WTC11 (cell line): ENCODE measurements at regions not wholly inside any gene's neighbourhood (a gene's known extent, or its start where the extent isn't known, plus 50 kb on each side); places are given as distances from the start of the nearest gene placed in this dataset.

Source experiments
- ATAC-seq: fragments of 200-7000 bp; cut with Tn5 transposase; 2 replicates; pipeline ENCODE4 v1.10.0; 2021; ENCODE audit warnings: mild to moderate bottlenecking, moderate library complexity
- CTCF ChIA-PET: fragments of 300-600 bp; sonication (Branson Sonifier 250); formaldehyde crosslinking; loops from one replicate; lab custom pipeline; 2021; ENCODE audit warnings: antibody characterized with exemption; lab: Charles Lee
- POLR2A ChIA-PET: fragments of 350-600 bp; sonication (Branson Sonifier 250); formaldehyde crosslinking; loops from one replicate; lab custom pipeline; 2021; ENCODE audit warnings: antibody characterized with exemption; lab: Charles Lee
- DNase-seq: peaks from one replicate; pipeline ENCODE4 v3.0.0; 2021; ENCODE audit warnings: low spot score
- H3K27ac Mint-ChIP-seq: 2 replicates; pipeline ENCODE4 v1.8.0; 2021; ENCODE audit warnings: mixed read lengths
- H3K27me3 Mint-ChIP-seq: 2 replicates; pipeline ENCODE4 v1.8.0; 2021; ENCODE audit warnings: low read depth, mild to moderate bottlenecking, moderate library complexity, mixed read lengths
- H3K36me3 Mint-ChIP-seq: 2 replicates; pipeline ENCODE4 v1.8.0; 2021; ENCODE audit warnings: mixed read lengths
- H3K4me1 Mint-ChIP-seq: 2 replicates; pipeline ENCODE4 v1.8.0; 2022; ENCODE audit warnings: mixed read lengths
- H3K4me3 Mint-ChIP-seq: 2 replicates; pipeline ENCODE4 v1.8.0; 2021; ENCODE audit warnings: mild to moderate bottlenecking, moderate library complexity, mixed read lengths
- H3K9me3 Mint-ChIP-seq: 2 replicates; pipeline ENCODE4 v1.8.0; 2021; ENCODE audit warnings: mixed read lengths
- ELF4 ChIP-seq: sonication (generic); formaldehyde crosslinking; IDR thresholded peaks from 2 replicates; pipeline ENCODE4 v1.8.1; 2022; ENCODE audit warnings: low read depth, mild to moderate bottlenecking, moderate library complexity, missing genetic modification reagents
- EMX1 ChIP-seq: fragments of 250-450 bp; sonication (Bioruptor Pico); IDR thresholded peaks from 2 replicates; pipeline ENCODE4 v1.8.0; 2021; ENCODE audit warnings: mild to moderate bottlenecking
- ETV6 ChIP-seq: sonication (generic); formaldehyde crosslinking; IDR thresholded peaks from 2 replicates; pipeline ENCODE4 v1.8.1; 2022; ENCODE audit warnings: mild to moderate bottlenecking, missing genetic modification reagents
- FOXJ3 ChIP-seq: sonication (generic); formaldehyde crosslinking; IDR thresholded peaks from 2 replicates; pipeline ENCODE4 v1.9.0; 2021; ENCODE audit warnings: missing genetic modification reagents, mild to moderate bottlenecking, borderline replicate concordance
- GRHL2 ChIP-seq: fragments of 250-450 bp; sonication (Bioruptor Pico); IDR thresholded peaks from 2 replicates; pipeline ENCODE4 v1.8.0; 2022; ENCODE audit warnings: mild to moderate bottlenecking, moderate library complexity; ENCODE audit not compliant: insufficient replicate concordance, severe bottlenecking
- KAT7 ChIP-seq: sonication (generic); formaldehyde crosslinking; IDR thresholded peaks from 2 replicates; pipeline ENCODE4 v1.8.1; 2023; ENCODE audit warnings: missing genetic modification reagents, mild to moderate bottlenecking, borderline replicate concordance
- MXD4 ChIP-seq: fragments of 250-450 bp; sonication (Bioruptor Pico); IDR thresholded peaks from 2 replicates; pipeline ENCODE4 v1.8.0; 2021; ENCODE audit warnings: mild to moderate bottlenecking, moderate library complexity, borderline replicate concordance
- NR1H2 ChIP-seq: sonication (generic); formaldehyde crosslinking; IDR thresholded peaks from 2 replicates; pipeline ENCODE4 v1.9.0; 2021; ENCODE audit warnings: mild to moderate bottlenecking, moderate library complexity, missing genetic modification reagents
- NR2C2 ChIP-seq: sonication (generic); formaldehyde crosslinking; IDR thresholded peaks from 2 replicates; pipeline ENCODE4 v1.8.0; 2022; ENCODE audit warnings: mild to moderate bottlenecking, missing genetic modification reagents
- OVOL2 ChIP-seq: fragments of 250-450 bp; sonication (Bioruptor Pico); IDR thresholded peaks from 2 replicates; pipeline ENCODE4 v1.9.0; 2021; ENCODE audit warnings: mild to moderate bottlenecking, borderline replicate concordance
- PREB ChIP-seq: sonication (generic); formaldehyde crosslinking; IDR thresholded peaks from 2 replicates; pipeline ENCODE4 v1.8.1; 2022; ENCODE audit warnings: mild to moderate bottlenecking, missing genetic modification reagents, moderate library complexity, borderline replicate concordance
- SMAD3 ChIP-seq: sonication (generic); formaldehyde crosslinking; IDR thresholded peaks from 2 replicates; pipeline ENCODE4 v1.8.0; 2022; ENCODE audit warnings: missing genetic modification reagents, mild to moderate bottlenecking, borderline replicate concordance
- TEAD1 ChIP-seq: sonication (generic); formaldehyde crosslinking; IDR thresholded peaks from 2 replicates; pipeline ENCODE4 v1.8.0; 2022; ENCODE audit warnings: mild to moderate bottlenecking, missing genetic modification reagents
- ZNF121 ChIP-seq: sonication (generic); formaldehyde crosslinking; IDR thresholded peaks from 2 replicates; pipeline ENCODE4 v1.8.0; 2023; ENCODE audit warnings: missing genetic modification reagents
- ZNF263 ChIP-seq: sonication (generic); formaldehyde crosslinking; IDR thresholded peaks from 2 replicates; pipeline ENCODE4 v1.8.1; 2022; ENCODE audit warnings: low read depth, mild to moderate bottlenecking, moderate library complexity, missing genetic modification reagents
- ZNF396 ChIP-seq: fragments of 250-450 bp; sonication (Bioruptor Pico); IDR thresholded peaks from 2 replicates; pipeline ENCODE4 v1.8.0; 2021; ENCODE audit warnings: mild to moderate bottlenecking, moderate library complexity, borderline replicate concordance
- ZNF671 ChIP-seq: fragments of 250-450 bp; sonication (Bioruptor Pico); IDR thresholded peaks from 2 replicates; pipeline ENCODE4 v1.8.0; 2021; ENCODE audit warnings: mild to moderate bottlenecking
- TF ChIP-seq, protein P1 (sequence below): fragments of 250-450 bp; sonication (Bioruptor Pico); IDR thresholded peaks from 2 replicates; pipeline ENCODE4 v2.1.2; 2022; ENCODE audit warnings: mild to moderate bottlenecking, moderate library complexity
- TF ChIP-seq, protein P2 (sequence below): sonication (generic); formaldehyde crosslinking; IDR thresholded peaks from 2 replicates; pipeline ENCODE4 v1.8.0; 2023; ENCODE audit warnings: mild to moderate bottlenecking, missing genetic modification reagents
- TF ChIP-seq, protein P3 (sequence below): sonication (generic); formaldehyde crosslinking; IDR thresholded peaks from 2 replicates; pipeline ENCODE4 v1.8.1; 2022; ENCODE audit warnings: missing genetic modification reagents, borderline replicate concordance
- TF ChIP-seq, protein P4 (sequence below): sonication (generic); formaldehyde crosslinking; IDR thresholded peaks from 2 replicates; pipeline ENCODE4 v1.8.0; 2022; ENCODE audit warnings: mild to moderate bottlenecking, missing genetic modification reagents
- TF ChIP-seq, protein P5 (sequence below): sonication (generic); formaldehyde crosslinking; IDR thresholded peaks from 2 replicates; pipeline ENCODE4 v1.8.0; 2022; ENCODE audit warnings: missing genetic modification reagents
- TF ChIP-seq, protein P6 (sequence below): fragments of 250-450 bp; sonication (Bioruptor Pico); IDR thresholded peaks from 2 replicates; pipeline ENCODE4 v1.9.0; 2021; ENCODE audit warnings: moderate library complexity, mild to moderate bottlenecking, inconsistent platforms, borderline replicate concordance

DNA sequence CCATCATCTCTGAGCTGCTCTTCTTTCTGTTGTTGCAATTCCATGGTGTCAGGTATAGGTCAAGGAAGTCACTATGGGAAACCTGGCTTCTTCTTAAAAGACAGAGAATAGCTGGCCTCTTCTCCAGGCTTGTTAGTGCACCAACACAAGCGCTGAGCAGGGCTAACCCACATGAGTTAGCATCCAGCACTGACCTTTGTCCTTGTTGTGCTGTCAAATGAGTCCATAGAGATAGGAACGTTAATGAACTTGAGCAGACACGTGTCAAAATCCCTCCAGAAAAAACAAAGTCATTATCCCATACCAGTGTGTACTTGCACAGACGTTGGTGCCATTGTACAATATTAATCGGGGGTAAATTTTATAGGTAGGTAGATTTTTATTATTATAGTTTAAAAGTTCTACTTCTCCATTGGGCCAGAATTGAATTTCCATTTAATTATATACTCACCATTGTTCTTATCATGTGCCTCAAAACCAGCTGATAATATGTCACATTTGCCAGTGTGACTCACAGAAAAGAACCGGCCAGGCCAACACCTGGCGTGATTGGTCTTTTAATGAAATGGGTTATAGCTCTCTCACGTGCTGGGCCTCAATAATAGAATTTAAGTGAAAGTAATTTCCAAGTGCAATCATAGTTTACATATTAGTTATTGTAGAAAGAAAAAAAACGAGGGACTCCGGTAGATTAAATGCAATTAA, 468.8 kb upstream of the MGMT start:
- no peak for TF ChIP-seq ZNF263
- TF ChIP-seq GRHL2 (CRISPR knock-in tag) = no peak
- TF ChIP-seq ZNF671 (CRISPR knock-in tag) = no peak
- TF ChIP-seq ELF4 (CRISPR knock-in tag) = no peak
- TF ChIP-seq, protein P1, sequence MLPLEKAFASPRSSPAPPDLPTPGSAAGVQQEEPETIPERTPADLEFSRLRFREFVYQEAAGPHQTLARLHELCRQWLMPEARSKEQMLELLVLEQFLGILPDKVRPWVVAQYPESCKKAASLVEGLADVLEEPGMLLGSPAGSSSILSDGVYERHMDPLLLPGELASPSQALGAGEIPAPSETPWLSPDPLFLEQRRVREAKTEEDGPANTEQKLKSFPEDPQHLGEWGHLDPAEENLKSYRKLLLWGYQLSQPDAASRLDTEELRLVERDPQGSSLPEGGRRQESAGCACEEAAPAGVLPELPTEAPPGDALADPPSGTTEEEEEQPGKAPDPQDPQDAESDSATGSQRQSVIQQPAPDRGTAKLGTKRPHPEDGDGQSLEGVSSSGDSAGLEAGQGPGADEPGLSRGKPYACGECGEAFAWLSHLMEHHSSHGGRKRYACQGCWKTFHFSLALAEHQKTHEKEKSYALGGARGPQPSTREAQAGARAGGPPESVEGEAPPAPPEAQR (CRISPR knock-in tag) = no peak
- no peak for TF ChIP-seq NR2C2 (CRISPR knock-in tag)
- TF ChIP-seq, protein P2, sequence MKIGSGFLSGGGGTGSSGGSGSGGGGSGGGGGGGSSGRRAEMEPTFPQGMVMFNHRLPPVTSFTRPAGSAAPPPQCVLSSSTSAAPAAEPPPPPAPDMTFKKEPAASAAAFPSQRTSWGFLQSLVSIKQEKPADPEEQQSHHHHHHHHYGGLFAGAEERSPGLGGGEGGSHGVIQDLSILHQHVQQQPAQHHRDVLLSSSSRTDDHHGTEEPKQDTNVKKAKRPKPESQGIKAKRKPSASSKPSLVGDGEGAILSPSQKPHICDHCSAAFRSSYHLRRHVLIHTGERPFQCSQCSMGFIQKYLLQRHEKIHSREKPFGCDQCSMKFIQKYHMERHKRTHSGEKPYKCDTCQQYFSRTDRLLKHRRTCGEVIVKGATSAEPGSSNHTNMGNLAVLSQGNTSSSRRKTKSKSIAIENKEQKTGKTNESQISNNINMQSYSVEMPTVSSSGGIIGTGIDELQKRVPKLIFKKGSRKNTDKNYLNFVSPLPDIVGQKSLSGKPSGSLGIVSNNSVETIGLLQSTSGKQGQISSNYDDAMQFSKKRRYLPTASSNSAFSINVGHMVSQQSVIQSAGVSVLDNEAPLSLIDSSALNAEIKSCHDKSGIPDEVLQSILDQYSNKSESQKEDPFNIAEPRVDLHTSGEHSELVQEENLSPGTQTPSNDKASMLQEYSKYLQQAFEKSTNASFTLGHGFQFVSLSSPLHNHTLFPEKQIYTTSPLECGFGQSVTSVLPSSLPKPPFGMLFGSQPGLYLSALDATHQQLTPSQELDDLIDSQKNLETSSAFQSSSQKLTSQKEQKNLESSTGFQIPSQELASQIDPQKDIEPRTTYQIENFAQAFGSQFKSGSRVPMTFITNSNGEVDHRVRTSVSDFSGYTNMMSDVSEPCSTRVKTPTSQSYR (CRISPR knock-in tag) = no peak
- no peak for TF ChIP-seq MXD4 (CRISPR knock-in tag)
- no peak for TF ChIP-seq OVOL2 (CRISPR knock-in tag)
- TF ChIP-seq PREB = no peak
- TF ChIP-seq SMAD3 (CRISPR knock-in tag) = no peak
- TF ChIP-seq, protein P3, sequence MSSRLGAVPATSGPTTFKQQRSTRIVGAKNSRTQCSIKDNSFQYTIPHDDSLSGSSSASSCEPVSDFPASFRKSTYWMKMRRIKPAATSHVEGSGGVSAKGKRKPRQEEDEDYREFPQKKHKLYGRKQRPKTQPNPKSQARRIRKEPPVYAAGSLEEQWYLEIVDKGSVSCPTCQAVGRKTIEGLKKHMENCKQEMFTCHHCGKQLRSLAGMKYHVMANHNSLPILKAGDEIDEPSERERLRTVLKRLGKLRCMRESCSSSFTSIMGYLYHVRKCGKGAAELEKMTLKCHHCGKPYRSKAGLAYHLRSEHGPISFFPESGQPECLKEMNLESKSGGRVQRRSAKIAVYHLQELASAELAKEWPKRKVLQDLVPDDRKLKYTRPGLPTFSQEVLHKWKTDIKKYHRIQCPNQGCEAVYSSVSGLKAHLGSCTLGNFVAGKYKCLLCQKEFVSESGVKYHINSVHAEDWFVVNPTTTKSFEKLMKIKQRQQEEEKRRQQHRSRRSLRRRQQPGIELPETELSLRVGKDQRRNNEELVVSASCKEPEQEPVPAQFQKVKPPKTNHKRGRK = no peak
- no peak for TF ChIP-seq ETV6 (CRISPR knock-in tag)
- TF ChIP-seq ZNF121 (CRISPR knock-in tag) = no peak
- no peak for TF ChIP-seq EMX1 (CRISPR knock-in tag)
- no peak for TF ChIP-seq TEAD1 (CRISPR knock-in tag)
- TF ChIP-seq KAT7 = no peak
- no peak for TF ChIP-seq ZNF396 (CRISPR knock-in tag)
- TF ChIP-seq, all 79 proteins: peak for 0
- POLR2A ChIA-PET = no interaction called here
- DNase-seq (no peak), ATAC-seq (no peak)
- no peaks in the 10 kb centered on the region for H3K36me3 Mint-ChIP-seq
- no peaks in the 10 kb centered on the region for H3K9me3 Mint-ChIP-seq
- H3K27ac Mint-ChIP-seq = no peak overlapping the region
- no peaks in the 10 kb centered on the region for H3K27me3 Mint-ChIP-seq
- no peak overlapping the region for H3K4me3 Mint-ChIP-seq
- CTCF ChIA-PET = no interaction called here
- peaks cover 14% of the 10 kb centered on the region for H3K4me1 Mint-ChIP-seq

GRCh38 chr10:129004398-129004797, 462.6 kb upstream of the MGMT start:
- Mint-ChIP-seq H3K27me3 (peaks cover 5% of the 10 kb centered on the region; the same call in 1 of the 2 replicates), H3K27ac (no peak overlapping the region), H3K4me3 (no peak overlapping the region), H3K9me3 (peaks cover 8% of the 10 kb centered on the region), H3K36me3 (peaks cover 1% of the 10 kb centered on the region; the same call in 1 of the 2 replicates), H3K4me1 (peaks cover 11% of the 10 kb centered on the region)
- CTCF ChIA-PET = no interaction called here
- POLR2A ChIA-PET = no interaction called here
- DNase-seq (no peak), ATAC-seq (no peak)
- no peak for TF ChIP-seq ZNF671 (CRISPR knock-in tag)
- TF ChIP-seq, protein P4, sequence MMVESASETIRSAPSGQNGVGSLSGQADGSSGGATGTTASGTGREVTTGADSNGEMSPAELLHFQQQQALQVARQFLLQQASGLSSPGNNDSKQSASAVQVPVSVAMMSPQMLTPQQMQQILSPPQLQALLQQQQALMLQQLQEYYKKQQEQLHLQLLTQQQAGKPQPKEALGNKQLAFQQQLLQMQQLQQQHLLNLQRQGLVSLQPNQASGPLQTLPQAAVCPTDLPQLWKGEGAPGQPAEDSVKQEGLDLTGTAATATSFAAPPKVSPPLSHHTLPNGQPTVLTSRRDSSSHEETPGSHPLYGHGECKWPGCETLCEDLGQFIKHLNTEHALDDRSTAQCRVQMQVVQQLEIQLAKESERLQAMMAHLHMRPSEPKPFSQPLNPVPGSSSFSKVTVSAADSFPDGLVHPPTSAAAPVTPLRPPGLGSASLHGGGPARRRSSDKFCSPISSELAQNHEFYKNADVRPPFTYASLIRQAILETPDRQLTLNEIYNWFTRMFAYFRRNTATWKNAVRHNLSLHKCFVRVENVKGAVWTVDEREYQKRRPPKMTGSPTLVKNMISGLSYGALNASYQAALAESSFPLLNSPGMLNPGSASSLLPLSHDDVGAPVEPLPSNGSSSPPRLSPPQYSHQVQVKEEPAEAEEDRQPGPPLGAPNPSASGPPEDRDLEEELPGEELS = no peak
- no peak for TF ChIP-seq NR1H2 (CRISPR knock-in tag)
- TF ChIP-seq, protein P5, sequence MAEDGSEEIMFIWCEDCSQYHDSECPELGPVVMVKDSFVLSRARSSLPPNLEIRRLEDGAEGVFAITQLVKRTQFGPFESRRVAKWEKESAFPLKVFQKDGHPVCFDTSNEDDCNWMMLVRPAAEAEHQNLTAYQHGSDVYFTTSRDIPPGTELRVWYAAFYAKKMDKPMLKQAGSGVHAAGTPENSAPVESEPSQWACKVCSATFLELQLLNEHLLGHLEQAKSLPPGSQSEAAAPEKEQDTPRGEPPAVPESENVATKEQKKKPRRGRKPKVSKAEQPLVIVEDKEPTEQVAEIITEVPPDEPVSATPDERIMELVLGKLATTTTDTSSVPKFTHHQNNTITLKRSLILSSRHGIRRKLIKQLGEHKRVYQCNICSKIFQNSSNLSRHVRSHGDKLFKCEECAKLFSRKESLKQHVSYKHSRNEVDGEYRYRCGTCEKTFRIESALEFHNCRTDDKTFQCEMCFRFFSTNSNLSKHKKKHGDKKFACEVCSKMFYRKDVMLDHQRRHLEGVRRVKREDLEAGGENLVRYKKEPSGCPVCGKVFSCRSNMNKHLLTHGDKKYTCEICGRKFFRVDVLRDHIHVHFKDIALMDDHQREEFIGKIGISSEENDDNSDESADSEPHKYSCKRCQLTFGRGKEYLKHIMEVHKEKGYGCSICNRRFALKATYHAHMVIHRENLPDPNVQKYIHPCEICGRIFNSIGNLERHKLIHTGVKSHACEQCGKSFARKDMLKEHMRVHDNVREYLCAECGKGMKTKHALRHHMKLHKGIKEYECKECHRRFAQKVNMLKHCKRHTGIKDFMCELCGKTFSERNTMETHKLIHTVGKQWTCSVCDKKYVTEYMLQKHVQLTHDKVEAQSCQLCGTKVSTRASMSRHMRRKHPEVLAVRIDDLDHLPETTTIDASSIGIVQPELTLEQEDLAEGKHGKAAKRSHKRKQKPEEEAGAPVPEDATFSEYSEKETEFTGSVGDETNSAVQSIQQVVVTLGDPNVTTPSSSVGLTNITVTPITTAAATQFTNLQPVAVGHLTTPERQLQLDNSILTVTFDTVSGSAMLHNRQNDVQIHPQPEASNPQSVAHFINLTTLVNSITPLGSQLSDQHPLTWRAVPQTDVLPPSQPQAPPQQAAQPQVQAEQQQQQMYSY (CRISPR knock-in tag) = no peak
- TF ChIP-seq, protein P6, sequence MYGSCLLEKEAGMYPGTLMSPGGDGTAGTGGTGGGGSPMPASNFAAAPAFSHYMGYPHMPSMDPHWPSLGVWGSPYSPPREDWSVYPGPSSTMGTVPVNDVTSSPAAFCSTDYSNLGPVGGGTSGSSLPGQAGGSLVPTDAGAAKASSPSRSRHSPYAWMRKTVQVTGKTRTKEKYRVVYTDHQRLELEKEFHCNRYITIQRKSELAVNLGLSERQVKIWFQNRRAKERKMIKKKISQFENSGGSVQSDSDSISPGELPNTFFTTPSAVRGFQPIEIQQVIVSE = no peak
- TF ChIP-seq FOXJ3 = no peak
